Mesodermal cell (in vitro differentiated cells): ENCODE measurements at regions not wholly inside any gene's neighbourhood (a gene's known extent, or its start where the extent isn't known, plus 50 kb on each side); places are given as distances from the start of the nearest gene placed in this dataset.

Experiments
- H3K27ac ChIP-seq: 2 replicates; pipeline ENCODE4 v1.7.0; 2013; ENCODE audit warnings: mild to moderate bottlenecking, low read depth, low read length, moderate library complexity; ENCODE audit not compliant: severe bottlenecking
- H3K36me3 ChIP-seq: 2 replicates; pipeline ENCODE4 v1.7.1; 2013; ENCODE audit warnings: mild to moderate bottlenecking, low read length, moderate library complexity; ENCODE audit not compliant: control insufficient read depth, insufficient read depth
- H3K4me1 ChIP-seq: one replicate; pipeline ENCODE4 v1.7.1; 2013; ENCODE audit warnings: mild to moderate bottlenecking, low read length; ENCODE audit not compliant: insufficient read depth, control insufficient read depth, poor library complexity, severe bottlenecking
- H3K4me3 ChIP-seq: 2 replicates; pipeline ENCODE4 v1.7.0; 2013; ENCODE audit warnings: low read length, control low read depth, mild to moderate bottlenecking; ENCODE audit not compliant: insufficient read depth, poor library complexity, severe bottlenecking; ENCODE audit errors: extremely low read depth
- H3K9me3 ChIP-seq: 2 replicates; pipeline ENCODE4 v1.7.1; 2013; ENCODE audit warnings: mild to moderate bottlenecking, low read length, moderate library complexity; ENCODE audit not compliant: control insufficient read depth
- WGBS, 2 experiments: methylation state at CpG; one replicate each; pipeline ENCODE4 v1.1.5; 2013; ENCODE audit warnings: missing lambda C conversion rate in 2 of 2; ENCODE audit not compliant: insufficient coverage in 2 of 2; 5-methylcytosine and 5-hydroxymethylcytosine counted together

GRCh38 chr10:128475686-128476367 lies 349.6 kb upstream of the MKI67 start:
- no peaks in the 10 kb centered on the region for H3K36me3 ChIP-seq
- 90 to 92% methylated on average over 16 to 18 of the region's 24 CpGs for WGBS, 2 experiments
- H3K27ac ChIP-seq, result no peak overlapping the region
- no peak overlapping the region for H3K4me3 ChIP-seq
- H3K9me3 ChIP-seq, result no peaks in the 10 kb centered on the region
- no peaks in the 10 kb centered on the region for H3K4me1 ChIP-seq

DNA sequence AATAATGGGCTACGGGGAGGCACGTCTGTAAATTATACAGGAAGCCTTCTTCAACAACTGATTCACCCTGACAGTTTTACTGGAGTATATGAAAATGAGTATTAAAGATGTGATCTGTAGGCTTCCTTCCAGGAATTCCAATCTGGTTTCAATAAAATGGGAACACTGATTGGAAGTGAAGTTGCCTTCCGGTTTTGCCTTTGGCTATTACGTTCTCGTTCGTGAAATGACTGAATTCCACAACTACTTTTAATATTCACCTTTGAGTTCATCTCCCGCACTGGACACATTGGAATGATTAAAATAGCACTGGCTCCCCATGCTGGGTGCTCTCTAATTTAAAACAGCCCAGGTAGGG lies 350.1 kb upstream of the MKI67 start:
- no peak overlapping the region for H3K4me3 ChIP-seq
- 95 to 100% methylated on average over 7 of the region's 7 CpGs for WGBS, 2 experiments
- no peak overlapping the region for H3K27ac ChIP-seq
- H3K9me3 ChIP-seq, result no peaks in the 10 kb centered on the region
- H3K4me1 ChIP-seq, result no peaks in the 10 kb centered on the region
- no peaks in the 10 kb centered on the region for H3K36me3 ChIP-seq

- H3K36me3 ChIP-seq, result no peaks in the 10 kb centered on the region
Measured at GRCh38 chr10:128476845-128477244, 350.6 kb upstream of the MKI67 start.

GRCh38 chr10:128480601-128481000 lies 354.4 kb upstream of the MKI67 start:
- 78 to 81% methylated on average over 7 of the region's 9 CpGs for WGBS, 2 experiments
- H3K27ac ChIP-seq, result no peak overlapping the region
- no peaks in the 10 kb centered on the region for H3K4me1 ChIP-seq
- no peak overlapping the region for H3K4me3 ChIP-seq
- H3K9me3 ChIP-seq, result no peaks in the 10 kb centered on the region
- no peaks in the 10 kb centered on the region for H3K36me3 ChIP-seq

More at GRCh38 chr10:128476845-128477244, 350.6 kb upstream of the MKI67 start:
- no peak overlapping the region for H3K4me3 ChIP-seq
- no peaks in the 10 kb centered on the region for H3K4me1 ChIP-seq
- H3K27ac ChIP-seq, result no peak overlapping the region
- 87% methylated on average over 4 of the region's 4 CpGs; no CpG with 5 or more reads in 1 of the 2 experiments for WGBS, 2 experiments
- H3K9me3 ChIP-seq, result no peaks in the 10 kb centered on the region

- no peaks in the 10 kb centered on the region for H3K36me3 ChIP-seq
- H3K4me3 ChIP-seq, result no peak overlapping the region
- 85 to 86% methylated on average over 18 to 20 of the region's 21 CpGs for WGBS, 2 experiments
- no peak overlapping the region for H3K27ac ChIP-seq
- no peaks in the 10 kb centered on the region for H3K9me3 ChIP-seq
- no peaks in the 10 kb centered on the region for H3K4me1 ChIP-seq
Measured at GRCh38 chr10:128481152-128481840, 355.1 kb upstream of the MKI67 start.

DNA sequence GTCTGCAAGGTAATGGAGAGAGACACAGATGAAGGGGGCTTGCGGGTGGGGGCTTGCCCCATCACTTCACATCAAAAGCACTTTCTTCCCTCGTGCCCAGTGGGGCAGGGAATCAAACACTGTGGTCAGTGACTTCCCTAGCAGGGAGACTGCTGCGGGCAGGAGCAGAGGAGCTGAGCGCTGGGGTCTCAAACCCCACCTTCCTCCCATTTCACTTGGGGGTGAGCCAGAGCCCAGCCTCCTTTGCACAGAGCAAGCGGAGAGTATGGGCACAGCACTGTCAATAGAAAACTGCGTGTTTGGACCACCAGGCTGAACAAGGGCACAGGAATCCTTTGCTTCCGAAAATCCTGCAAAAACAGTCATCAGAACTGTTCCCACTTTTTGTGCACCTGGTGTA lies 355.8 kb upstream of the MKI67 start:
- H3K9me3 ChIP-seq, result no peaks in the 10 kb centered on the region
- no peaks in the 10 kb centered on the region for H3K4me1 ChIP-seq
- H3K27ac ChIP-seq, result no peak overlapping the region
- no peak overlapping the region for H3K4me3 ChIP-seq
- H3K36me3 ChIP-seq, result no peaks in the 10 kb centered on the region
- 88 to 92% methylated on average over 5 to 7 of the region's 7 CpGs for WGBS, 2 experiments

GRCh38 chr10:128483216-128483615 lies 357.0 kb upstream of the MKI67 start:
- H3K4me1 ChIP-seq, result no peaks in the 10 kb centered on the region
- peaks cover 2% of the 10 kb centered on the region for H3K9me3 ChIP-seq
- H3K36me3 ChIP-seq, result no peaks in the 10 kb centered on the region
- no peak overlapping the region for H3K4me3 ChIP-seq
- H3K27ac ChIP-seq, result no peak overlapping the region
- 91 to 92% methylated on average over 8 to 16 of the region's 16 CpGs for WGBS, 2 experiments

DNA sequence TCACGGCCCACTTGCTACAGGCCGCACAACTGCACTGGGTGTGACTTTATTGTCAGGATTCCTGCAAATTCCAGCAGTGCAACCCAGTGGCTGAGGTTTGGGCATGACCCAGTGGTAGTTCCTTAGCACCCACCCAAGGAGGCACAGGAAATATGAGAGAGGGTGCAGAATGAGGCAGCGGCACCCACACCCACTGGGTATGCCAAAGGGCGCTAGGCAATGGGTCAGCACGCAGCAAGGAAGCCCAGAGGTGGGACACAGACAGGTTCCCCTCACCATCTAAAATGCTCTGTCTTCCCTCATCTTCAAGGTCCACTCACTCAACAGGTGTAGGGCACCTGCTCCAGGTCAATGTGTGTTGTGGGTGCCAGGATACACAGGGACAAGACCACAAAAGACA lies 357.8 kb upstream of the MKI67 start:
- Histone ChIP-seq H3K36me3 (no peaks in the 10 kb centered on the region), H3K9me3 (peaks cover 4% of the 10 kb centered on the region), H3K4me1 (no peaks in the 10 kb centered on the region), H3K27ac (no peak overlapping the region), H3K4me3 (no peak overlapping the region)
- WGBS, 2 experiments, result 93 to 100% methylated on average over 3 of the region's 5 CpGs

- no peak overlapping the region for H3K27ac ChIP-seq
- 86 to 94% methylated on average over 3 to 5 of the region's 7 CpGs for WGBS, 2 experiments
Measured at GRCh38 chr10:128485701-128486235, 359.5 kb upstream of the MKI67 start.

GRCh38 chr10:128487517-128487916 lies 361.3 kb upstream of the MKI67 start:
- no peak overlapping the region for H3K27ac ChIP-seq
- 84 to 88% methylated on average over 15 to 16 of the region's 16 CpGs for WGBS, 2 experiments
- H3K36me3 ChIP-seq, result no peaks in the 10 kb centered on the region
- no peaks in the 10 kb centered on the region for H3K4me1 ChIP-seq
- H3K4me3 ChIP-seq, result no peak overlapping the region
- H3K9me3 ChIP-seq, result peaks cover 4% of the 10 kb centered on the region

More at GRCh38 chr10:128485701-128486235, 359.5 kb upstream of the MKI67 start:
- Histone ChIP-seq H3K9me3 (peaks cover 4% of the 10 kb centered on the region), H3K36me3 (no peaks in the 10 kb centered on the region), H3K4me1 (no peaks in the 10 kb centered on the region), H3K4me3 (no peak overlapping the region)
